H1 (cell line): ENCODE measurements at regions not wholly inside any gene's neighbourhood (a gene's known extent, or its start where the extent isn't known, plus 50 kb on each side); places are given as distances from the start of the nearest gene placed in this dataset.

Source experiments
- CTCF ChIA-PET: fragments of 300-600 bp; sonication (Branson Sonifier 250); formaldehyde crosslinking; loops from one replicate; lab custom pipeline; 2021; ENCODE audit not compliant: partially characterized antibody; lab: Charles Lee
- POLR2A ChIA-PET: fragments of 300-600 bp; sonication (Branson Sonifier 250); formaldehyde crosslinking; loops from one replicate; lab custom pipeline; 2021; ENCODE audit warnings: inconsistent platforms; ENCODE audit not compliant: partially characterized antibody; lab: Charles Lee
- DNase-seq, 2 experiments: peaks; one replicate each; pipeline versions ENCODE4 v3.0.0 to v3.0.0-alpha.2; 2010 to 2022; ENCODE audit warnings: low spot score in 2 of 2, low read depth in 1 of 2, mixed read lengths in 1 of 2
- FAIRE-seq: peaks from 2 replicates; lab custom pipeline; 2011; peaks lifted over from hg19 to GRCh38; lab: Jason Lieb, UNC
- H2AFZ ChIP-seq: 2 replicates; pipeline ENCODE4 v1.8.1; 2012; ENCODE audit warnings: low read length, inconsistent platforms
- H2AK5ac ChIP-seq: 2 replicates; pipeline ENCODE4 v1.6.1; 2013; ENCODE audit warnings: low read depth, low read length
- H2BK120ac ChIP-seq: replicated peaks from 2 replicates; pipeline ENCODE3; 2013; ENCODE audit warnings: low read depth, low read length, inconsistent platforms
- H2BK12ac ChIP-seq: 2 replicates; pipeline ENCODE4 v1.6.1; 2013; ENCODE audit warnings: low read depth, low read length
- H2BK15ac ChIP-seq: 2 replicates; pipeline ENCODE4 v1.6.1; 2013; ENCODE audit warnings: low read length
- H2BK20ac ChIP-seq: 2 replicates; pipeline ENCODE4 v1.6.1; 2013; ENCODE audit warnings: low read length
- H2BK5ac ChIP-seq: 2 replicates; pipeline ENCODE4 v1.6.1; 2013; ENCODE audit warnings: low read depth, low read length
- H3K14ac ChIP-seq: 2 replicates; pipeline ENCODE4 v1.6.1; 2013; ENCODE audit warnings: inconsistent platforms; ENCODE audit not compliant: insufficient read length
- H3K18ac ChIP-seq: 2 replicates; pipeline ENCODE4 v1.6.1; 2013; ENCODE audit warnings: low read length; ENCODE audit errors: extremely low read depth
- H3K23ac ChIP-seq: 2 replicates; pipeline ENCODE4 v1.6.1; 2013; ENCODE audit warnings: inconsistent platforms; ENCODE audit not compliant: insufficient read length
- H3K23me2 ChIP-seq: 2 replicates; pipeline ENCODE4 v1.6.1; 2013; ENCODE audit warnings: low read depth, low read length
- H3K27ac ChIP-seq: 2 replicates; pipeline ENCODE4 v1.6.1; 2011; ENCODE audit warnings: low read depth, low read length, inconsistent platforms
- H3K27me3 ChIP-seq, 4 experiments: replicated peaks in 1 of 4; 1 replicate in 1 of 4; 2 replicates in 3 of 4; pipeline versions ENCODE4 v1.6.1 to v1.8.1; 2011 to 2013; ENCODE audit warnings: low read length in 3 of 4, mild to moderate bottlenecking in 3 of 4, inconsistent platforms in 2 of 4, mixed read lengths in 2 of 4, moderate library complexity in 1 of 4; ENCODE audit not compliant: control insufficient read depth in 3 of 4, insufficient read depth in 3 of 4; ENCODE audit errors: extremely low read depth in 1 of 4
- H3K36me3 ChIP-seq, 4 experiments: 2 replicates each; pipeline versions ENCODE4 v1.6.1 to v1.8.1; 2011 to 2013; ENCODE audit warnings: mild to moderate bottlenecking in 4 of 4, low read length in 3 of 4, moderate library complexity in 2 of 4, control low read depth in 1 of 4, inconsistent platforms in 1 of 4; ENCODE audit not compliant: insufficient read depth in 4 of 4, control insufficient read depth in 2 of 4
- H3K4ac ChIP-seq: replicated peaks from 2 replicates; pipeline ENCODE3; 2013; ENCODE audit warnings: low read length, low read depth, mixed read lengths, inconsistent platforms; ENCODE audit not compliant: insufficient read length
- H3K4me1 ChIP-seq, 4 experiments: replicated peaks in 1 of 4; 1 replicate in 1 of 4; 2 replicates in 3 of 4; pipeline versions ENCODE4 v1.6.1 to v1.8.1; 2011 to 2013; ENCODE audit warnings: low read length in 3 of 4, inconsistent platforms in 2 of 4, mixed read lengths in 1 of 4; ENCODE audit not compliant: insufficient read depth in 4 of 4, control insufficient read depth in 3 of 4
- H3K4me2 ChIP-seq, 2 experiments: 2 replicates each; pipeline versions ENCODE4 v1.6.1 to v1.8.1; 2011 to 2013; ENCODE audit warnings: low read depth in 2 of 2, low read length in 2 of 2, control low read depth in 1 of 2, inconsistent platforms in 1 of 2, mild to moderate bottlenecking in 1 of 2; ENCODE audit not compliant: insufficient read depth in 1 of 2
- H3K4me3 ChIP-seq, 4 experiments: fragments of 200-600, 300-600 bp in 1 of 4; sonication (generic), shearing (Covaris generic), sonication (Bioruptor Twin) in 1 of 4; 2 replicates each; pipeline versions ENCODE4 v1.5.1 to v1.8.1; 2011 to 2016; ENCODE audit warnings: low read length in 4 of 4, low read depth in 3 of 4, control low read depth in 2 of 4, inconsistent platforms in 2 of 4, mild to moderate bottlenecking in 2 of 4, mixed read lengths in 1 of 4, moderate library complexity in 1 of 4; ENCODE audit not compliant: insufficient read depth in 2 of 4; ENCODE audit errors: extremely low read depth in 1 of 4
- H3K56ac ChIP-seq: replicated peaks from 2 replicates; pipeline ENCODE3; 2013; ENCODE audit warnings: low read depth, mild to moderate bottlenecking, mixed read lengths, low read length, inconsistent platforms; ENCODE audit not compliant: insufficient read length
- H3K79me1 ChIP-seq: 2 replicates; pipeline ENCODE4 v1.6.1; 2013; ENCODE audit warnings: low read depth, low read length, control low read depth
- H3K79me2 ChIP-seq, 2 experiments: 2 replicates each; pipeline versions ENCODE4 v1.6.1 to v1.8.1; 2012 to 2013; ENCODE audit warnings: low read length in 2 of 2, mild to moderate bottlenecking in 2 of 2, inconsistent platforms in 1 of 2; ENCODE audit not compliant: insufficient read depth in 2 of 2, control insufficient read depth in 1 of 2
- H3K9ac ChIP-seq, 4 experiments: replicated peaks in 1 of 4; 1 replicate in 1 of 4; 2 replicates in 3 of 4; pipeline versions ENCODE4 v1.6.1 to v1.8.1; 2011 to 2013; ENCODE audit warnings: low read depth in 3 of 4, low read length in 3 of 4, control low read depth in 2 of 4, mild to moderate bottlenecking in 2 of 4, moderate library complexity in 2 of 4, inconsistent platforms in 1 of 4; ENCODE audit errors: extremely low read depth in 1 of 4
- H3K9me3 ChIP-seq, 2 experiments: 2 replicates each; pipeline versions ENCODE4 v1.6.1 to v1.8.1; 2012 to 2013; ENCODE audit warnings: mild to moderate bottlenecking in 2 of 2, moderate library complexity in 2 of 2, control low read depth in 1 of 2, inconsistent platforms in 1 of 2, low read depth in 1 of 2, low read length in 1 of 2, mixed read lengths in 1 of 2; ENCODE audit not compliant: insufficient read depth in 2 of 2
- H4K20me1 ChIP-seq, 2 experiments: replicated peaks in 1 of 2; 2 replicates each; pipeline versions ENCODE3 to v1.8.1; 2011 to 2013; ENCODE audit warnings: inconsistent platforms in 2 of 2, low read length in 2 of 2, mild to moderate bottlenecking in 1 of 2; ENCODE audit not compliant: insufficient read depth in 2 of 2, control insufficient read depth in 1 of 2
- H4K5ac ChIP-seq: 2 replicates; pipeline ENCODE4 v1.6.1; 2013; ENCODE audit warnings: low read length, low read depth, mixed read lengths, inconsistent platforms; ENCODE audit not compliant: insufficient read length
- H4K8ac ChIP-seq: 2 replicates; pipeline ENCODE4 v1.8.0; 2013; ENCODE audit warnings: mild to moderate bottlenecking, moderate library complexity, low read length, inconsistent platforms; ENCODE audit not compliant: insufficient read depth; ENCODE audit errors: extremely low read depth
- H4K91ac ChIP-seq: replicated peaks from 2 replicates; pipeline ENCODE3; 2013; ENCODE audit warnings: low read length, mixed read lengths, inconsistent platforms; ENCODE audit not compliant: insufficient read length
- ATF2 ChIP-seq: IDR thresholded peaks from 2 replicates; pipeline ENCODE4 v1.6.1; 2012; ENCODE audit warnings: low read length, inconsistent platforms
- CBX5 ChIP-seq: fragments of 300-800, 300-1000 bp; sonication (generic); IDR thresholded peaks from 2 replicates; pipeline ENCODE4 v1.7.1; 2016; ENCODE audit warnings: antibody characterized with exemption, low read length, low read depth
- CHD1 ChIP-seq: IDR thresholded peaks from 2 replicates; pipeline ENCODE4 v1.6.1; 2012; ENCODE audit warnings: low read depth, low read length, improper control_type of control experiment
- CREB1 ChIP-seq: IDR thresholded peaks from 2 replicates; pipeline ENCODE4 v1.6.1; 2012; ENCODE audit warnings: inconsistent platforms
- E2F6 ChIP-seq: IDR thresholded peaks from 2 replicates; pipeline ENCODE4 v1.6.1; 2012; ENCODE audit warnings: inconsistent platforms
- EGR1 ChIP-seq: IDR thresholded peaks from 2 replicates; pipeline ENCODE4 v1.6.1; 2011; ENCODE audit warnings: low read depth, low read length, borderline replicate concordance
- MAFK ChIP-seq: IDR thresholded peaks from 2 replicates; pipeline ENCODE4 v1.6.1; 2012; ENCODE audit warnings: low read depth, mild to moderate bottlenecking, improper control_type of control experiment, low read length
- MAX ChIP-seq: IDR thresholded peaks from 2 replicates; pipeline ENCODE4 v1.6.1; 2012; ENCODE audit warnings: inconsistent platforms
- POLR2A ChIP-seq, 2 experiments: IDR thresholded peaks; 1 replicate in 1 of 2; 2 replicates in 1 of 2; pipeline ENCODE4 v1.6.1; 2011; ENCODE audit warnings: low read depth in 2 of 2, low read length in 2 of 2, mild to moderate bottlenecking in 2 of 2; ENCODE audit errors: control extremely low read depth in 1 of 2
- RBBP5 ChIP-seq: IDR thresholded peaks from 2 replicates; pipeline ENCODE4 v1.7.1; 2012; ENCODE audit warnings: low read depth, mild to moderate bottlenecking, inconsistent platforms, low read length, moderate library complexity, borderline replicate concordance
- SIRT6 ChIP-seq: IDR thresholded peaks from one replicate; pipeline ENCODE4 v1.7.1; 2012; ENCODE audit warnings: low read length, inconsistent platforms
- SP1 ChIP-seq: IDR thresholded peaks from 2 replicates; pipeline ENCODE4 v1.6.1; 2011; ENCODE audit warnings: low read depth, low read length
- SP2 ChIP-seq: IDR thresholded peaks from 2 replicates; pipeline ENCODE4 v1.6.1; 2012; ENCODE audit warnings: mild to moderate bottlenecking, low read length, inconsistent platforms
- SRF ChIP-seq: IDR thresholded peaks from 2 replicates; pipeline ENCODE4 v1.6.1; 2011; ENCODE audit warnings: mild to moderate bottlenecking, low read depth, low read length, moderate library complexity
- TCF12 ChIP-seq: IDR thresholded peaks from 2 replicates; pipeline ENCODE4 v1.6.1; 2011; ENCODE audit warnings: low read depth, mild to moderate bottlenecking, low read length
- WGBS, 2 experiments: shearing (Covaris generic) in 1 of 2; methylation state at CpG; one replicate each; pipeline versions ENCODE4 v1.1.6 to v1.1.7; 2013 to 2015; ENCODE audit warnings: low lambda C conversion rate in 2 of 2, mixed read lengths in 2 of 2, inconsistent platforms in 1 of 2, low coverage in 1 of 2, missing lambda C conversion rate in 1 of 2; ENCODE audit not compliant: insufficient replicate concordance in 2 of 2, insufficient coverage in 1 of 2, insufficient read length in 1 of 2; ENCODE audit errors: extremely low coverage in 1 of 2, missing lambda C conversion rate in 1 of 2; 5-methylcytosine and 5-hydroxymethylcytosine counted together

GRCh38 chr1:238596703-238597102 is 706.0 kb upstream of the ZP4 start:
- CTCF ChIA-PET: no interaction called here
- no peak for TF ChIP-seq CREB1
- no peak for TF ChIP-seq CHD1
- TF ChIP-seq E2F6: no peak
- TF ChIP-seq ATF2: no peak
- no peak for TF ChIP-seq MAFK
- TF ChIP-seq MAX: no peak
- TF ChIP-seq CBX5: no peak
- no peak for TF ChIP-seq RBBP5
- TF ChIP-seq SIRT6: no peak
- TF ChIP-seq SP1: no peak
- TF ChIP-seq SP2: no peak
- TF ChIP-seq TCF12: no peak
- TF ChIP-seq EGR1: no peak
- TF ChIP-seq POLR2A (IDR thresholded peaks at IDR 0.05; ENCODE audit: control extremely low read depth in 1 of 2, low read depth in 2 of 2, low read length in 2 of 2): no peak
- TF ChIP-seq SRF: no peak

More at GRCh38 chr1:238596703-238597102, 706.0 kb upstream of the ZP4 start:
- FAIRE-seq (no peak), DNase-seq (no peak)
- no peak overlapping the region for H2AK5ac ChIP-seq
- no peak overlapping the region for H2BK15ac ChIP-seq
- no peak overlapping the region for H2BK5ac ChIP-seq
- no peak overlapping the region for H2BK20ac ChIP-seq
- H3K9ac ChIP-seq: no peak overlapping the region
- H3K27me3 ChIP-seq: no peaks in the 10 kb centered on the region
- whole genome bisulfite sequencing, 2 experiments: 95% methylated on average over 4 of the region's 4 CpGs; no CpG with 5 or more reads in 1 of the 2 experiments
- H3K27ac ChIP-seq: no peak overlapping the region
- H3K4me2 ChIP-seq: no peak overlapping the region
- no peak overlapping the region for H4K91ac ChIP-seq
- no peaks in the 10 kb centered on the region for H3K23me2 ChIP-seq
- no peak overlapping the region for H4K8ac ChIP-seq
- H4K20me1 ChIP-seq: no peaks in the 10 kb centered on the region
- H3K4me3 ChIP-seq: no peak overlapping the region
- H2AFZ ChIP-seq: no peak overlapping the region; the same call in 1 of the 2 replicates
- no peaks in the 10 kb centered on the region for H3K79me2 ChIP-seq
- H3K79me1 ChIP-seq: no peaks in the 10 kb centered on the region
- H3K56ac ChIP-seq: no peak overlapping the region
- H2BK120ac ChIP-seq: no peak overlapping the region
- H3K4ac ChIP-seq: no peak overlapping the region
- H2BK12ac ChIP-seq: no peak overlapping the region
- no peaks in the 10 kb centered on the region for H3K36me3 ChIP-seq
- H3K23ac ChIP-seq: no peak overlapping the region
- no peaks in the 10 kb centered on the region for H3K9me3 ChIP-seq
- H3K18ac ChIP-seq: no peak overlapping the region
- no peak overlapping the region for H4K5ac ChIP-seq
- H3K14ac ChIP-seq: no peak overlapping the region
- POLR2A ChIA-PET: no interaction called here
- no peaks in the 10 kb centered on the region for H3K4me1 ChIP-seq
